ENCODE measurements at regions not wholly inside any gene's neighbourhood (a gene's known extent, or its start where the extent isn't known, plus 50 kb on each side); places are given as distances from the start of the nearest gene placed in this dataset.
"Not testable (repeated sequence)": the region's sequence is repeated elsewhere in the genome, so short reads cannot be mapped to it uniquely, and the experiment has no call there.

- no peak for TF ChIP-seq CTCF (IDR thresholded peaks at IDR 0.05; ENCODE audit: control extremely low read depth, extremely low read depth)
- 67 to 71% methylated on average over 1 of the region's 1 CpG for WGBS, 2 donors
- Histone ChIP-seq H3K9me3 (ENCODE audit: control insufficient read depth in 4 of 4, insufficient read depth in 3 of 4, low read length in 3 of 4) (no peaks in the 10 kb centered on the region), H3K27me3 (ENCODE audit: control insufficient read depth in 3 of 3, insufficient read depth in 3 of 3, low read length in 2 of 3) (no peaks in the 10 kb centered on the region), H3K36me3 (ENCODE audit: control insufficient read depth in 4 of 4, insufficient read depth in 4 of 4, low read length in 4 of 4) (no peaks in the 10 kb centered on the region), H3K27ac (ENCODE audit: low read depth in 1 of 2, low read length in 1 of 2) (no peak overlapping the region), H3K4me1 (ENCODE audit: control insufficient read depth in 5 of 5, insufficient read depth in 5 of 5, low read length in 5 of 5) (peaks cover 0 to 11% (median 0%) of the 10 kb centered on the region in 5 donors), H3K9ac (ENCODE audit: insufficient read depth in 1 of 2, low read length in 2 of 2) (no peak overlapping the region), H3K4me3 (no peak overlapping the region)
- DNase-seq, result peak; percentile 32 to 76 (median 60)
- ATAC-seq (ENCODE audit: insufficient read depth, low FRiP score), result no peak
These were observed 60.8 kb downstream of the KCTD12 start for GRCh38 chr13:76825430-76825829.

GRCh38 chr13:76823969-76824368, 62.2 kb downstream of the KCTD12 start:
- no peak for TF ChIP-seq CTCF (IDR thresholded peaks at IDR 0.05; ENCODE audit: control extremely low read depth, extremely low read depth)
- no peak for ATAC-seq (ENCODE audit: insufficient read depth, low FRiP score)
- H3K4me3 ChIP-seq, result no peak overlapping the region
- H3K9me3 ChIP-seq (ENCODE audit: control insufficient read depth in 4 of 4, insufficient read depth in 3 of 4, low read length in 3 of 4), result no peaks in the 10 kb centered on the region
- no peak overlapping the region for H3K27ac ChIP-seq (ENCODE audit: low read depth in 1 of 2, low read length in 1 of 2)
- H3K4me1 ChIP-seq (ENCODE audit: control insufficient read depth in 5 of 5, insufficient read depth in 5 of 5, low read length in 5 of 5), result peaks cover 0 to 6% (median 0%) of the 10 kb centered on the region in 5 donors
- H3K27me3 ChIP-seq (ENCODE audit: control insufficient read depth in 3 of 3, insufficient read depth in 3 of 3, low read length in 2 of 3), result no peaks in the 10 kb centered on the region
- no peak for DNase-seq
- H3K36me3 ChIP-seq (ENCODE audit: control insufficient read depth in 4 of 4, insufficient read depth in 4 of 4, low read length in 4 of 4), result no peaks in the 10 kb centered on the region
- no peak overlapping the region for H3K9ac ChIP-seq (ENCODE audit: insufficient read depth in 1 of 2, low read length in 2 of 2)

- DNase-seq (no peak), ATAC-seq (ENCODE audit: insufficient read depth, low FRiP score) (no peak)
- H3K36me3 ChIP-seq (ENCODE audit: control insufficient read depth in 4 of 4, insufficient read depth in 4 of 4, low read length in 4 of 4), result no peaks in the 10 kb centered on the region
- 67 to 73% methylated on average over 2 of the region's 2 CpGs for WGBS, 2 donors
- H3K9me3 ChIP-seq (ENCODE audit: control insufficient read depth in 4 of 4, insufficient read depth in 3 of 4, low read length in 3 of 4), result no peaks in the 10 kb centered on the region
- peak overlapping the region in 1 of 2 donors; percentile 63 for H3K27ac ChIP-seq (ENCODE audit: low read depth in 1 of 2, low read length in 1 of 2)
- H3K4me3 ChIP-seq, result no peak overlapping the region
- H3K4me1 ChIP-seq (ENCODE audit: control insufficient read depth in 5 of 5, insufficient read depth in 5 of 5, low read length in 5 of 5), result peaks cover 0 to 5% (median 0%) of the 10 kb centered on the region in 5 donors
- no peaks in the 10 kb centered on the region for H3K27me3 ChIP-seq (ENCODE audit: control insufficient read depth in 3 of 3, insufficient read depth in 3 of 3, low read length in 2 of 3)
- H3K9ac ChIP-seq (ENCODE audit: insufficient read depth in 1 of 2, low read length in 2 of 2), result no peak overlapping the region
- no peak for TF ChIP-seq CTCF (IDR thresholded peaks at IDR 0.05; ENCODE audit: control extremely low read depth, extremely low read depth)
These were observed 63.4 kb downstream of the KCTD12 start for GRCh38 chr13:76822698-76823267.

- not testable (repeated sequence) for H3K9me3 ChIP-seq (ENCODE audit: control insufficient read depth in 4 of 4, insufficient read depth in 3 of 4, low read length in 3 of 4); H3K27me3 ChIP-seq (ENCODE audit: control insufficient read depth in 3 of 3, insufficient read depth in 3 of 3, low read length in 2 of 3); DNase-seq; H3K4me3 ChIP-seq; H3K4me1 ChIP-seq (ENCODE audit: control insufficient read depth in 5 of 5, insufficient read depth in 5 of 5, low read length in 5 of 5); H3K9ac ChIP-seq (ENCODE audit: insufficient read depth in 1 of 2, low read length in 2 of 2); ATAC-seq (ENCODE audit: insufficient read depth, low FRiP score); H3K36me3 ChIP-seq (ENCODE audit: control insufficient read depth in 4 of 4, insufficient read depth in 4 of 4, low read length in 4 of 4)
- WGBS, 2 donors, result 37 to 78% methylated on average over 1 of the region's 1 CpG
- H3K27ac ChIP-seq (ENCODE audit: low read depth in 1 of 2, low read length in 1 of 2), result peak overlapping the region in 1 of 2 donors; percentile 57
These were observed 65.0 kb downstream of the KCTD12 start for GRCh38 chr13:76821222-76821621.

Data from lung (tissue), 11 donors.